Transverse colon (tissue), 4 donors: ENCODE measurements at regions not wholly inside any gene's neighbourhood (a gene's known extent, or its start where the extent isn't known, plus 50 kb on each side); places are given as distances from the start of the nearest gene placed in this dataset.

Source experiments
- DNase-seq: peaks from one replicate; pipeline ENCODE4 v3.0.0-alpha.2; 2019
- H3K27ac ChIP-seq, 4 donors: fragments of 200-600 bp; sonication (generic); 2 replicates each; pipeline ENCODE4 v1.5.1; 2016 to 2018; ENCODE audit warnings: inconsistent platforms in 4 of 4
- H3K27me3 ChIP-seq: fragments of 200-600 bp; sonication (generic); 2 replicates; pipeline ENCODE4 v1.5.1; 2017; ENCODE audit warnings: inconsistent platforms
- H3K36me3 ChIP-seq, 4 donors: fragments of 200-600 bp; sonication (generic); 2 replicates each; pipeline ENCODE4 v1.5.1; 2017 to 2019; ENCODE audit warnings: inconsistent platforms in 4 of 4
- H3K4me1 ChIP-seq, 4 donors: fragments of 200-600 bp; sonication (generic); 2 replicates each; pipeline ENCODE4 v1.5.1; 2017 to 2020; ENCODE audit warnings: inconsistent platforms in 4 of 4
- H3K4me3 ChIP-seq, 4 donors: fragments of 200-600 bp; sonication (generic); 1 replicate in 1 of 4; 2 replicates in 3 of 4; pipeline versions ENCODE4 v1.5.1 to v1.6.1; 2017 to 2019; ENCODE audit warnings: inconsistent platforms in 4 of 4
- H3K9me3 ChIP-seq, 2 donors: fragments of 200-600 bp; sonication (generic); 2 replicates each; pipeline ENCODE4 v1.5.1; 2017 to 2019; ENCODE audit warnings: inconsistent platforms in 2 of 2
- EP300 ChIP-seq: sonication (generic); formaldehyde crosslinking; IDR thresholded peaks from one replicate; pipeline ENCODE4 v1.6.1; 2017; ENCODE audit warnings: antibody characterized with exemption, low read depth
- POLR2A ChIP-seq: fragments of 450-650 bp; IDR thresholded peaks from one replicate; pipeline ENCODE4 v1.6.1; 2016; ENCODE audit warnings: antibody characterized with exemption, mild to moderate bottlenecking, moderate library complexity
- WGBS, 2 donors: methylation state at CpG; one replicate each; pipeline ENCODE4 v1.1.5; 2018; ENCODE audit warnings: low coverage in 1 of 2; 5-methylcytosine and 5-hydroxymethylcytosine counted together
- in situ Hi-C, 4 donors: fragments of 200-750 bp; cut with MboI; loops; one replicate each; pipeline versions ENCODE4 v1.15.0 to v1.15.1; 2017; ENCODE audit warnings: low sequenced_read_pairs in 3 of 4, low pct_ligation_motif_present in 1 of 4, low pct_unique_long_range_greater_than_20kb in 1 of 4
- intact Hi-C: fragments of 100-400 bp; cut with DNase I; formaldehyde crosslinking; loops from one replicate; pipeline ENCODE4 v1.15.1; 2023; ENCODE audit warnings: low total_unique reads
- TF ChIP-seq, protein P1 (sequence below), 5 experiments: fragments of 200-600 bp in 3 of 5; fragments of 450-650 bp in 2 of 5; sonication (generic) in 3 of 5; IDR thresholded peaks; 1 replicate in 2 of 5; 2 replicates in 3 of 5; pipeline ENCODE4 v1.5.1; 2016 to 2017; ENCODE audit warnings: antibody characterized with exemption in 5 of 5, inconsistent platforms in 3 of 5, mild to moderate bottlenecking in 2 of 5, moderate library complexity in 1 of 5

GRCh38 chr19:5403968-5404640 lies 51.1 kb upstream of the ZNRF4 start:
- DNase-seq: peak; percentile 67
- 0 to 11% methylated on average over 1 to 12 of the region's 12 CpGs for WGBS, 2 donors
- no peak for TF ChIP-seq EP300
- TF ChIP-seq, protein P1, sequence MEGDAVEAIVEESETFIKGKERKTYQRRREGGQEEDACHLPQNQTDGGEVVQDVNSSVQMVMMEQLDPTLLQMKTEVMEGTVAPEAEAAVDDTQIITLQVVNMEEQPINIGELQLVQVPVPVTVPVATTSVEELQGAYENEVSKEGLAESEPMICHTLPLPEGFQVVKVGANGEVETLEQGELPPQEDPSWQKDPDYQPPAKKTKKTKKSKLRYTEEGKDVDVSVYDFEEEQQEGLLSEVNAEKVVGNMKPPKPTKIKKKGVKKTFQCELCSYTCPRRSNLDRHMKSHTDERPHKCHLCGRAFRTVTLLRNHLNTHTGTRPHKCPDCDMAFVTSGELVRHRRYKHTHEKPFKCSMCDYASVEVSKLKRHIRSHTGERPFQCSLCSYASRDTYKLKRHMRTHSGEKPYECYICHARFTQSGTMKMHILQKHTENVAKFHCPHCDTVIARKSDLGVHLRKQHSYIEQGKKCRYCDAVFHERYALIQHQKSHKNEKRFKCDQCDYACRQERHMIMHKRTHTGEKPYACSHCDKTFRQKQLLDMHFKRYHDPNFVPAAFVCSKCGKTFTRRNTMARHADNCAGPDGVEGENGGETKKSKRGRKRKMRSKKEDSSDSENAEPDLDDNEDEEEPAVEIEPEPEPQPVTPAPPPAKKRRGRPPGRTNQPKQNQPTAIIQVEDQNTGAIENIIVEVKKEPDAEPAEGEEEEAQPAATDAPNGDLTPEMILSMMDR (IDR thresholded peaks at IDR 0.05): no peak
- no peak for TF ChIP-seq POLR2A
- no peak overlapping the region for H3K27ac ChIP-seq
- H3K9me3 ChIP-seq: no peaks in the 10 kb centered on the region
- in situ Hi-C loops: no loop called here
- no peaks in the 10 kb centered on the region for H3K36me3 ChIP-seq
- intact Hi-C loops: no loop called here
- H3K4me1 ChIP-seq: no peaks in the 10 kb centered on the region
- H3K27me3 ChIP-seq: peaks cover 2% of the 10 kb centered on the region
- no peak overlapping the region for H3K4me3 ChIP-seq
